Muscle layer of duodenum (tissue), 2 donors: ENCODE measurements at regions not wholly inside any gene's neighbourhood (a gene's known extent, or its start where the extent isn't known, plus 50 kb on each side); places are given as distances from the start of the nearest gene placed in this dataset.
A peak's percentile ranks its signal among the peaks of the same experiment; 100 is the strongest.

Source experiments
- H3K27ac ChIP-seq: one replicate; pipeline ENCODE4 v1.7.0; 2013; ENCODE audit warnings: mild to moderate bottlenecking, low read length
- H3K27me3 ChIP-seq: one replicate; pipeline ENCODE4 v1.7.0; 2013; ENCODE audit warnings: low read depth, mild to moderate bottlenecking, control low read depth, low read length
- H3K36me3 ChIP-seq, 2 donors: one replicate each; pipeline ENCODE4 v1.7.0; 2013; ENCODE audit warnings: low read length in 2 of 2, control low read depth in 1 of 2, mild to moderate bottlenecking in 1 of 2; ENCODE audit not compliant: insufficient read depth in 2 of 2, control insufficient read depth in 1 of 2
- H3K4me1 ChIP-seq, 2 donors: one replicate each; pipeline ENCODE4 v1.7.0; 2013; ENCODE audit warnings: low read length in 2 of 2, mild to moderate bottlenecking in 2 of 2, control low read depth in 1 of 2, moderate library complexity in 1 of 2; ENCODE audit not compliant: insufficient read depth in 2 of 2, control insufficient read depth in 1 of 2
- H3K4me3 ChIP-seq, 2 donors: one replicate each; pipeline ENCODE4 v1.7.0; 2013; ENCODE audit warnings: low read length in 2 of 2, low read depth in 1 of 2, mild to moderate bottlenecking in 1 of 2
- H3K9me3 ChIP-seq, 2 donors: one replicate each; pipeline ENCODE4 v1.7.0; 2013; ENCODE audit warnings: low read length in 2 of 2, control low read depth in 1 of 2, mild to moderate bottlenecking in 1 of 2; ENCODE audit not compliant: control insufficient read depth in 1 of 2
- donor health status: healthy.

DNA sequence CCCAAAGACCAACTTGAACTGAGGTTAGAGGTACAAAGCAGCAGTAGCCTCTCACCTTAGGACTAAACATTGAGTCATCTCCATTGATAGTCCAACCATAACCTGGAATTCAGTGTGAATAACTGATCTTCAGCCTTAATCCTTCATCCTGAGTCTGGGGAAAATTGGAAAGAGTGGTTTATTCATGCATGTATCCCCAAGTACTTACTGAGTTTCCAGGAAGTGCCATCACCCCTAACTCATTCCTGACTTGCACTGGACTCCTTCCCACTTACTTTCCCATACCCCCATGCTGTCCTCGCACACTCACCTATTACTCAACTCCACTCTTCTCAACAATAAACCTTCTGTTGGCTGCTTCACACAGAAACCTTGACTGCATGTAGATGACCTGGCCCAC, 161.4 kb upstream of the ZNF462 start:
- H3K27ac ChIP-seq: no peak overlapping the region
- no peaks in the 10 kb centered on the region for H3K36me3 ChIP-seq
- H3K27me3 ChIP-seq: no peaks in the 10 kb centered on the region
- H3K4me1 ChIP-seq: peaks cover 0 to 13% of the 10 kb centered on the region in 2 donors
- peaks cover 0 to 3% of the 10 kb centered on the region in 2 donors for H3K9me3 ChIP-seq
- H3K4me3 ChIP-seq: no peak overlapping the region

DNA sequence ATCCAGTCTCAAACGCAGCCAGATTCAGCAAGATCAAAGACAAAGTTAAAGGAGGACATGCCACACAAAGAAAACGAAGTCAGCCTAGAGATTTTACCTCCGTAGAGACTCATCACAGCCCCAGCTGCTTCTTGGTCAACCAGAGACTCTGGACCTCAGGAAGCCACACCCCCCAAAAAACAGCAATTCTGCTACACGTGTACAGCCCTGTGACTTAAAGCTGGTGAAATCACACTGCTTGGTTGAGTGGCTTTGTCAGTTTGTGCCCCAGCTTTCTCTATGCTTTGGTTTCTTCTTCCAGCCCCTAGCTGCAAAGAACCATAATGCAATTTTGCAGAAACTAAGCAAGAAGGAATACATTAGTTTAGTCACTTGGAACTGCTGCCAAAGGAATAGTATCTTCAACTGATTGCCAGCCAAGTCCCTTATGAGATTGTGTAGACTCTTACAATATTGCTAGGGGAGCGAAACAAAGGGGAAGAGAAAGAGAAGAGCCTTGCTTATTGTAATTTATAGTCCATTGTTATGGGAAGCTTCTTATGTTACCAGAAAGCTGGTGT, 158.8 kb upstream of the ZNF462 start:
- no peak overlapping the region for H3K4me3 ChIP-seq
- no peaks in the 10 kb centered on the region for H3K27me3 ChIP-seq
- H3K27ac ChIP-seq: no peak overlapping the region
- peaks cover 0 to 3% of the 10 kb centered on the region in 2 donors for H3K9me3 ChIP-seq
- no peaks in the 10 kb centered on the region for H3K36me3 ChIP-seq
- peaks cover 0 to 9% of the 10 kb centered on the region in 2 donors for H3K4me1 ChIP-seq

DNA sequence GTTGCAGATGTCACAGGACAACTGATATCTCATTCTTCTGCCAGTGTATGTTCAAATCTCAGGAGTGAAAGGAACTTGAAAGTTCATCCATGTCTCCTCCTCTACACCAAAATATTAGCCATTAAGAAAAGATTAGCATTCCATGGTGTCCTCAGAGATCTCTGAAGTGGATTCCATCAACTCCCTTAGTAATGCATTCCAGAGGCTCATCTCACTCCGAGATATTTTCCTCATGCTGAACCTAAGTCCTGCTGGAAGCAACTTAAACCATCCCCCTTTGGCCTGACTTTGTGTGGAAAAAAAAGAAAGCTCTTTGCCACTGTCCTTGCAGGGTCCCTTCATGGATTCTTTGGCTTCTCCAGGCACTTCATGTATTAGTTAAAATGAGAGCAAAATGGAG, 155.7 kb upstream of the ZNF462 start:
- Histone ChIP-seq H3K4me1 (peaks cover 0 to 9% of the 10 kb centered on the region in 2 donors), H3K27me3 (no peaks in the 10 kb centered on the region), H3K4me3 (no peak overlapping the region), H3K9me3 (peaks cover 0 to 3% of the 10 kb centered on the region in 2 donors), H3K36me3 (no peaks in the 10 kb centered on the region), H3K27ac (no peak overlapping the region)

DNA sequence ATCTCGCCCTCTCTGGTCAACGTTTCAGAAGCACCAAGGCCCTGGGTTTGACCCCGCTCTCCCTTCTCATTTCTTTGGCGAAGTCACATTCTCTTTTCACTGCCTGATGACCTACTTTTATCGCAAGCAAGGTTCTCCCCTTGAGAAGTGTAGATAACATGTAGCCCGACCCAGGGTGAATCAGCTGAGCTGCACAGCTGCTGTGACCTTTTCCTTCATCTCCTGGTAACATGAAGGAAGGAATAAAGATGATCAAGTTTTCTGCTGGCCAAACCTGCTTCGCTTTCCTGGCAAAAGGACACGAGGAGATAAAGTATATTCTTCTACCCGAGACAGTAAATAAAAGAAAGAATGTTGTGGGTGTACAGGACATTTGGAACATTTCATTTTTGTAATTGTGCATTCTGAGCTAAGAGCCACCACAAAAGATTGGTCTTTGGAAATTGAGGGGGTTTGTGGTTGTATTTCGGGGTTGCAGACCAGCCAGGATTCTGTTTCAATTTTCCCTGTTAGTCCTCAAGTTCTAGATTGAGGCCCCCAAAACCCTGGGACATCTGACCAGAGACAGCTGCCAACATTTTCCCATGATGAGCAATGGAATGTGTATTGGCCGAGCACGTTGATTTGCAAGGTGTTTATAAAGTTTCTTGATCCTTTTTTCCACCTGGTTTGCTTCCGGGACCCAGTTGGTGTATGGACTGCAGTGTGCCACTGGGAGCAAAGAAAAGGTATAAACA, 155.1 kb upstream of the ZNF462 start:
- H3K4me1 ChIP-seq: peaks cover 0 to 9% of the 10 kb centered on the region in 2 donors
- no peak overlapping the region for H3K27ac ChIP-seq
- peaks cover 0 to 3% of the 10 kb centered on the region in 2 donors for H3K9me3 ChIP-seq
- H3K27me3 ChIP-seq: no peaks in the 10 kb centered on the region
- no peaks in the 10 kb centered on the region for H3K36me3 ChIP-seq
- H3K4me3 ChIP-seq: no peak overlapping the region

DNA sequence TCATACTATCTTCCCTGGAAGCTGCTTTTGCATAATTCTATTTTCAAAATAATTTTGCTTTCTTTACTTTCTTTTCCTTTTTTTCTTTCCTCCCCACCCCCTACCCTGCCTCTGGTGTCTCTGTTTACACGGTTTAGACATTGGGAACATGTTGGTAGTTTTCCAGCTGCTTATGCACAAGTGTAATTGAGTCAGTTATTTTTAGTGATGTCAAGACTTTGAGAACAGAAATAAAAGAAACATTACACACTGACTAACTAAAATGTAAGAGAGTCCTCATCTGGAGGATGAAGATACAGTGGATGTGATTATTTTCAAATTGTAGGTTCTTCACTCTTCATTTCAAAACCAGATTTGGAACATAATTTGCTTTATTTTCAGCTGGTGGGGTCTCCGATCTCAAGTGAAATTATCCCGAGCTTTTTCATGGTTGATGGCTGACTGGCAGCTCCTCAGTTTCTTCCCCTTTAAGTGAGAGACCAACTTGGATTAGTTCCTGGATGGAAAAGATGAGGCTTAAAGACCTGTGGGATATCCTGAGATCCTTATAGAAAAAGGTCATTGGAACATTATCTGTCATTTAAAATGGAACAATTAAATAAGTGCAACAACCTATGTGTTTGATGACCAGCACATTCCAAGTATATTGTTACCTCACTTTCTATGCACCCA, 154.4 kb upstream of the ZNF462 start:
- peaks cover 0 to 3% of the 10 kb centered on the region in 2 donors for H3K9me3 ChIP-seq
- H3K27ac ChIP-seq: peak overlapping the region; percentile 5
- no peaks in the 10 kb centered on the region for H3K27me3 ChIP-seq
- no peak overlapping the region for H3K4me3 ChIP-seq
- H3K36me3 ChIP-seq: no peaks in the 10 kb centered on the region
- H3K4me1 ChIP-seq: peaks cover 0 to 9% of the 10 kb centered on the region in 2 donors

DNA sequence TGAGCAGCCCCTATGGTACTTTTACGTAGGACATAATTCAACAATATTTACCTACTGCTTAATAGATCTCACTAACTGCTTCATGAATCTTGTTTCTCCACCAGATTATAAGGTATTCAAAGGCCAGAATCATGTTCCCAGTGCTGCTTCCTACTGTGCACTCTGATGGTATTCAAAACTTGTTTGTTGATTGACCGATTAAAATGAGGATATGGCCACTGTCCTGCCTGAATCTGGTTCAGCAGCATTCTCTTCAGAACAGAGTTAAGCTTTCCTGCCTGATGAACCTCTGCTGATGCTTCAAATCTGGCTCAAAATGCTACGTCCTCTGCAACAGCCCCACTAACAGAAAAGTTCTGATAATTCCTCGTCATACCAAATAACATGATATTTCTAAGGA, 150.7 kb upstream of the ZNF462 start:
- Histone ChIP-seq H3K4me1 (peaks cover 0 to 10% of the 10 kb centered on the region in 2 donors), H3K27me3 (no peaks in the 10 kb centered on the region)

DNA sequence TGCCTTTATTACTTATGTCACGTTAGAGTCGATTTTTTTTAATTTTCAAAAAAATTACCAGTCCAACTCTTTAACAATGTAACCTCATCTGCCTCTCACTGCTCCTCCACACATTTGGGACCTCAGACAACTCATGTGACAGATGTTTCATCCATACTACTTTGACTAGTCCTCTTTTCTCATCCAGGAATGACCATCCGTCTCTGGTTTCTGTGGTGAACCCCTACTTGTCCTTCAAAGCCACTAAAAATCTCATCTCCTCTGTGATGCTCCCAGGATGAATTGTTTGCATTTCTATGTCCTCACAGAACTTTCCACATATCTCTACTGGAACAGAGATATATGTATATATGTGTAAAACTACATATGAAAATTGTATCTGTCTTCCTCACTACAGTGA, 149.8 kb upstream of the ZNF462 start:
- Histone ChIP-seq H3K36me3 (no peaks in the 10 kb centered on the region), H3K27ac (no peak overlapping the region), H3K4me3 (no peak overlapping the region), H3K9me3 (no peaks in the 10 kb centered on the region), H3K27me3 (no peaks in the 10 kb centered on the region), H3K4me1 (peaks cover 0 to 13% of the 10 kb centered on the region in 2 donors)

More for the DNA sequence above, 150.7 kb upstream of the ZNF462 start:
- Histone ChIP-seq H3K27ac (no peak overlapping the region), H3K9me3 (no peaks in the 10 kb centered on the region), H3K4me3 (no peak overlapping the region), H3K36me3 (no peaks in the 10 kb centered on the region)

DNA sequence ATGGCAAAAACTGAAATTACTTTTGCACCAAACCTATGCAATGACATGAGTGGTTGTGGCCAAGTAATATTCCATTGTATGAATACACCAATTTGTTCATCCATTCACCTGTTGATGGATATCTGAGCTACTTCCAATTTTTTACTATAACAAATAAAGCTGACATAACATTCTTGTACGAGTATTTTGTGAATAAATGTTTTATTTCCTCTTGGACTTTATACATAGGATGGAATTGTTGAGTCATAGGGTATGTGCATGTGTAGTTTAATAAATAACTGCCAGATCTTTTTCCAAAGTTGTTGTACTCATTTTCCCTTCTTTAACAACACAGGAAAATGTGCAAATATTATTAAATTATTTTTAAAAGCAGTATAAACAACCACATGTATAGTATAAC, 146.1 kb upstream of the ZNF462 start:
- no peaks in the 10 kb centered on the region for H3K9me3 ChIP-seq
- H3K4me3 ChIP-seq: no peak overlapping the region
- H3K27me3 ChIP-seq: no peaks in the 10 kb centered on the region
- H3K4me1 ChIP-seq: peaks cover 0 to 11% of the 10 kb centered on the region in 2 donors
- no peak overlapping the region for H3K27ac ChIP-seq
- no peaks in the 10 kb centered on the region for H3K36me3 ChIP-seq

DNA sequence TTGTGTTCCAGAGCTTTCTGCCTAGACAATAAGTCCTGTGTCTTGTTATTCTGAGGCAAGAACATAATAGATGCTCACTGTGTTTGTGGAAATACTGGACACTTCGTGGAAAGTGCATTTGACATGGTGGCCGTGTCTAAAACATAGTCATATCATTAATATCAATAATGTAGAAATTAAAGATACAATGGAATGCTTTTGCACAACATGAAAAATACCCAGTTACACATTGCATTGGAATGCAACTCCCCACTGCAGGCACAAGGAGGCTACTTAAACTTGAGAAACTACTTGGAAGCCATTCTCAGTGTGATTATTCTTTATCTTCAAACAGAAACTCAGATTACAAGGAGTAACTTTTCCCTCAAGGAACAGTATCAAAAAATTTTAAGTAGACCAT, 145.3 kb upstream of the ZNF462 start:
- Histone ChIP-seq H3K27me3 (no peaks in the 10 kb centered on the region), H3K27ac (no peak overlapping the region), H3K36me3 (no peaks in the 10 kb centered on the region), H3K9me3 (no peaks in the 10 kb centered on the region), H3K4me1 (peaks cover 0 to 11% of the 10 kb centered on the region in 2 donors), H3K4me3 (no peak overlapping the region)

DNA sequence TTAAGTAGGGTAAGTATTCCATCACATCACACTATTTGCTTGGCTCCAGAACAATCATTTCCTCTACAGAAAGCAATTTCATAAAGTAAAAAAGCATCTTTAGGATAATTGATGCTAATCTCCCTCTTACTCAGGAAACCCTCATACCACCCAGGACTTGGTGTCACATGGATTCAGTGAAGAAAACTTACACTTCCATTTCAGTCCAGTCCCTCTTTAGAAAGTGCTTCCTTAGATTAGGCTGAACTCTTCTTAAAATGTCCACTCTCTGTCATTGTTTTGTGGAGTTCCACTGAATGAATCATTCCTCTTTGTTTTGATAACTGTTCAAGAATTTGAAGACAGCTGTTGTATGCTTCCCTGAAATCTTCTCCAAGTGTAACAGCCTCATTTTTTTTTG, 144.0 kb upstream of the ZNF462 start:
- Histone ChIP-seq H3K4me3 (no peak overlapping the region), H3K4me1 (peaks cover 0 to 11% of the 10 kb centered on the region in 2 donors), H3K27me3 (no peaks in the 10 kb centered on the region), H3K27ac (no peak overlapping the region), H3K9me3 (no peaks in the 10 kb centered on the region), H3K36me3 (no peaks in the 10 kb centered on the region)

DNA sequence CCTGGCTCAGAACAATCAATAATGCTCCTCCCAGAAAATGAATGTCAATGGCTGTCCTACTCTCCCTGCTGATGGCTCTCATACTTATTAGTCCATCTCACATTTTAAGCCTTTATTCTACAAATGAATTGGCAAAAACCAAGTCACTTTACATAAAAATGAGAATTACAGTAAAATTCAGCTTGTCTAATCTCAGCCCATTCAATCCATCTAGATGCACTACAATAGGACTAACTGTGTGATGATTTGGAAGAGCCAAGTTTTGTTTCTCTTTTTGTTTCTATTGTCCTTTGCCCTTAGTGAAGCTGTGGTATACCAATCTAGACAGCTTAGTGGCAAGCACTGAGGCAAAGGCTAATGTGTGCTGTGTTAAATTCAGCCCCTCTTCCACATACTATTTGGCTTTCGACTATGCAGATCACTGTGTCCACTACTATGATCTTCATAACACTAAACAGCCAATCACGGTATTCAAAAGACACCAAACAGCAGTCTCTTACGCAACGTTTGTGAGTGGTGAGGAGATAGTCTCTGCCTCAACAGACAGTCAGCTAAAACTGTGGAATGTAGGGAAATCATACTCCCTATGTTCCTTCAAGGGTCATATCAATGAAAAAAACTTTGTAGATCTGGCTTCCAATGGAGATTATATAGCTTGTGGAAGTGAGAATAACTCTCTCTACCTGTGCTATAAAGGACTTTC, 140.8 kb upstream of the ZNF462 start:
- Histone ChIP-seq H3K4me3 (no peak overlapping the region), H3K4me1 (peaks cover 0 to 11% of the 10 kb centered on the region in 2 donors), H3K36me3 (no peaks in the 10 kb centered on the region), H3K9me3 (no peaks in the 10 kb centered on the region), H3K27ac (no peak overlapping the region), H3K27me3 (no peaks in the 10 kb centered on the region)
